Dedifferentiated amniotic fluid mesenchymal stem cell (primary cell): ENCODE measurements at regions not wholly inside any gene's neighbourhood (a gene's known extent, or its start where the extent isn't known, plus 50 kb on each side); places are given as distances from the start of the nearest gene placed in this dataset.

Experiments
- DNase-seq: peaks from one replicate; pipeline ENCODE4 v3.0.0-alpha.2; 2016; ENCODE audit errors: extremely low spot score

- peak; percentile 67 for DNase-seq
Measured at GRCh38 chr3:194738254-194739093, 52.8 kb downstream of the FAM43A start.

- no peak for DNase-seq
Measured at GRCh38 chr3:194739498-194740284, 54.0 kb downstream of the FAM43A start.

DNA sequence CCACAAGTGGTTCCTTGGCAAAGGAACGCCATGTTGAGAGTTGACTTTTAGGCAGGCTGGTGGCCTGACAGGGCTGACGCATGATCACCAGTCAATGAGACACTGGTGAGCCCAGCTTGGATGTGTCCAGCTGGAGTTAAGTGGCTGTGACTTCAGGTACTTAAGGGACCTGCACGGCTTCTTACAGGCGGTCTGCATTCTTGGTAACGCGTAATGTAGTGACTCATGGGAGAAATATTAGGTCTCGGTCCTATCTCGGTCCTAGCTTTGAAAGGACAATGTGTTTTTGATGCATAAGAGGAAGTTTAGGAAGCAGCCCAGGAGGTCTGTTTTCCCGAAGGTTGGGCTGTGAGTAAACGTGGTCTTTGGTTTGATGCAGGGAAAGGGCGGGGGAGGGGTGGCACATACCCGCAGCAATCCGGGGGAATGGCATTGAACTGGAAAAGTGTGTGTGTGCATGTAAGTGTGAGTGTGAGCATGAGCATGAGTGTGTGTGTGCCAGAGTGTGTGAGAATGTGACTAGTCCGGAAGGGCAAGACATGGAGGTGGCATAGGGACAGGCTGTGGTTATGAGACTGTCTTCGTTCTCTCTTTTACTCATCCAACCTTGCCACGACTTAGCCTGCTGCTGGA is 55.3 kb downstream of the FAM43A start:
- DNase-seq, result no peak

DNA sequence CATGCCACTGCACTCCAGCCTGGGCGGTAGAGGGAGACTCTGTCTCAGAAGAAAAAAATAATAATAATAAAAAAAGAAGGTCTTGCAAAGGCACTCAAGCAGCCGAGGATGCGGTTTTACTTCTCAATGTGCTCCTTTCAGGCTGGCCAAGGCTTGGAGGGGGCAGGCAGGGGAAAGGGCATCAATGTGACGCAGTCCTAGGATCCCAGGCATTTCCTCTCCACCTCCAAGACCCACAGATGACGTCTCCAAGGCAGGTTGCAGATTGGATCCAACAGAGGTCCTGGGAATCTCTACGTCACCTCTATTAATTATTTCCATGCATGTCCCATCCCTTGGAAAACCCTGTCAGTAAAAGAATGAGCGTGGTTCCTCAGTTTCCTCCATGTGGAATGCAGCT is 56.2 kb downstream of the FAM43A start:
- DNase-seq, result no peak

- DNase-seq, result no peak
Measured at GRCh38 chr3:194744826-194745225, 59.1 kb downstream of the FAM43A start.

DNA sequence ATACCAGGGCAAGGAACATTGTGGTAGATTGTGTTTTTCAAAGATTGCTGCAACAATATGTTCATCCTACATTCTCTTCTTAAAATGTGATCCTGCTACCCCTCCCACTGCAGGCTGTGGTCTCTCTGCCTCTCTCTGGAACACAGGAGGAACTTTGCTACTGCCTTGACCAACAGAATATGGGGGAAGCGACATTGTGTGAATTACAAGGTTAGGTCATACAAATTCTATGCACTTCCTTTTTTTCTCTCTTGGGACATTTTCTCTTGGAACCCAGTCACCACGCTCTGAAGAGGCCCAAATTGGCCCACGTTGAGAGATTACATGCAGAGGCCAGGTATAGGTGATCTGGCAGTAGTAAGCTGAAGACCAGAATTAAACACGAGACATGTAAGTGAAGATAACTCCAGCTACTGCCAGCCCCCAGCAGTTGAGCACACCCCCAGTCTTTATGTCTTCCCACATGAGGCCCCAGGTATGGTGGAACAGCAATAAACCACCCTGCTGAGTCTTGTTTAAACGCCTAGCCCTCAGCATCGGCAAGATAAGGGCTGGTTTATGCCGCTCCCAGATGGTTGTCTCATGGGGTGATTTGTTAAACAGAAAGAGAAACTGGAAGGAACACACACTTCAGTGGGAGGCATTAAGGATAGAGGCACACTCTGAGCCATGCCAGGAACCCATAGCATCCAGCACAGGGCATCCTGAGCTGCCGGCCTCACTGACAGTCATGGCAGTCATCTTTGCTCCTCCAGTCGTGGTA is 59.9 kb downstream of the FAM43A start:
- DNase-seq, result no peak

DNA sequence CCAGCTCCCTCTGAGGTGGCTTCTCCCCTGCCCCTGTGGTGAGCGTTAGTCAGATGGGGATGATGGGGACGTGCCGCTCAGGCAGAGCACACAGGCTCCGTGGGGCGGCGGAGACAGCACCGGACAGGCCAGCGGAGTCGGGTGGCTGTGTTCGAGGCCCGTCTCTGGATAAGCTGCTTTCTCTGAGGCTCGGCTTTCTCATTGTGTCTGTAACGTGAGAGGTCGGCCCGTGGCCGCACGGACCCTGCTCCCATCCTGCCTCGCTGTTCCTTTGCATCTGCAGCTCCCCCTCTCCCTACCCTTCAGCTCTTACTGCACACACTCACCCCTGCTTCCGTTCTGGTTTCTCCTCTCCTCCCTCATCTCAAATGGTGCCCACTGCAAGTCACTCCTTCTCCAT is 62.5 kb downstream of the FAM43A start:
- DNase-seq, result no peak

DNA sequence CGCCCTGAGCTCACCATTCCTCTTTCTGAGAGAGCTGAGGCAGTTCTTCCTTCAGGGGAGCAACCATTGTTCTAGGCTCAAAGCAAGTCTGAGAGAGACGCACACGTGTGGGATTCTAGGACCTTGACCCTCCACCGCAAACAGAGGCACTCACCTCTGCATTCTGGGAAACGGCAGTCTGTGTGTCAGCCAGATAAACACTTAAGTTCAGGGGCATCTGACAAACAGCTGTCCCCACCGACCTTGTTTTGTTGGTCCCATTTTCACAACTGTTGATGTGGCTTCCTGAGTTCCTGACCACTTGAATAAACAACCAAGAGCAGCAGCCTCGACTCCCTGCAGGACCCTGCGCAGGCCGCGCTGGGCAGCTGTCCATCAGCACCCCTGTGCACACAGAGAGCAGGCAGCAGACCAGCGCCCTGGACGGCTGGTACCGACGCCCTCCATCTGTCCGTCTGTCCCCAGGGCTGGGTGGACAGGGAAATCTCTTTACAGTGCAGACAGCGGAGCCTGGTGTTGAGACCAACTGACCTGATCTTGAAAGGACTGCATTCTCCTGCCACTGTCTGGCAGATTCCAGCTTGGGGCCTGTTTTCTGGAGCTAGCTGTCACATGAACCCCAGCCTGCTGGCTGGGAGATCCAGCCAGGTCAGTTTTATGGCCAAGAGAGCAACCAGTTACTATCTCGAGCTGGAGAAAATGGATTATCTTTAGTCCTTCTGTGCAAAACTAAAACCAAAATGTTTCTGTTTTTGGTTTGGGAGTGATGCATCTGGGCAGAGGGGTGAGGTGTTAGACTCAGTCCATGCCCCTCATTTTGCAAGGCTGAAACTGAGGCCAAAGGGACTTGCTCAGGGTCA is 64.2 kb downstream of the FAM43A start:
- DNase-seq, result no peak

DNA sequence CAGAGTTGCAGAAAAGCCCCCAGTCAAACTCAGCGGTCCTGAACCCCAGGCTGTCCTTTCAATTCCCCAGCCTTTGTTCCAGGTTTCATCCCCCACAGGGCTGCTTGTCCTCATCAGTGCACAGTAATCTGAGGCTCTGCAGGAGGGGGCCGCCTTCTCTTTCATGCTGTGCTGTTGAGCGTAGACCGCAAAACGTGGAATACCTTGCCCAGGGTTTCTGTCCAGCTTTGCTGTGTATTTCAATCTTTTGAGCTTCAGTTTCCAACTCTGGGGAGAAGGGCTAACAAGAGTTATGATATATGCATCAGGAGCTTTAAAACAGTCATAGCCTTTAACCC is 64.8 kb downstream of the FAM43A start:
- no peak for DNase-seq

GRCh38 chr3:194755671-194756459 is 70.2 kb downstream of the FAM43A start:
- no peak for DNase-seq

GRCh38 chr3:194756460-194756779 is 70.7 kb downstream of the FAM43A start:
- no peak for DNase-seq

- DNase-seq, result no peak
Measured at GRCh38 chr3:194756791-194757325, 71.2 kb downstream of the FAM43A start.

- DNase-seq, result no peak
Measured at GRCh38 chr3:194757647-194758061, 72.0 kb downstream of the FAM43A start.

DNA sequence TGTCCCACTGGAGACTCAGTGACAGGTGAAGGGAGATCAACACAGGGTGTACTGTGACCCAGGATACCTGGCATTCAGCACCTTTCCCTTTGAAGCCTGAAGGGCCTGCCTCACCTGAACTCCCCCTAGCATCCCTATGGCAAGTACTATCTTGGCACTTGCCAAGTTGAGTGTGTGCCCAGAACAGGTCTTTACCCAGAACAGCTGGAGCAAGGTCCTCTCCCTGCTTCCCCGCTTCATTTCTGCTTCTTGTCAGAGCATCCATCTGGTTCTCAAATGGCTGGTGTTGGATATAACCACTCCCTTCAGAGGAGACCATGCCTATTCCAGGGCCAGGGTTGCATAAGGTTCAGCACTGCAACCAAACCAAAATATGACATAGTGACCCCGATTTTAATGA is 73.0 kb downstream of the FAM43A start:
- no peak for DNase-seq

GRCh38 chr3:194760494-194761137 is 74.9 kb downstream of the FAM43A start:
- DNase-seq, result no peak

DNA sequence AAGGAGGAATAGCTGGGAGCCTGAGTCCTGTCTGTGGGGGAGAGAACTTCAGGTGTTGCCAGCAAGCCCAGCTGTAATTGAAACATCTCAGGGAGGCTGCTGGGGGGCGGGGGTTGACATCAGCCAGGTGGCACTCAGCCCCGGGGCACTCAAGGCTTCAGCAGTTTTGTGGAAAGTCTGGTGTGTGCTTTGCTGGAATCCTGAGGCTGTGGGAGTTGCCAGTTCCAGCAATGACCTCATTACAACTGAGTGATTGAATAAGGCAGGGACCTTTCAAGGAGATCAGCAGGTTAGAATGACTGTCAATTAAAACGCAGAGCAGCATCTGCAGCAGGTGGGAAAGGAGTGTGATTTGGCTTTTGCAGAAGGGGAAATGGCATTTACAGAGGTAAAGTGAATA is 75.7 kb downstream of the FAM43A start:
- DNase-seq, result no peak

GRCh38 chr3:194766845-194767244 is 81.2 kb downstream of the FAM43A start:
- DNase-seq, result no peak

GRCh38 chr3:194767446-194768207 is 81.9 kb downstream of the FAM43A start:
- DNase-seq, result no peak

- no peak for DNase-seq
Measured at GRCh38 chr3:194768586-194768985, 82.9 kb downstream of the FAM43A start.
